Vagina (tissue), 2 donors: ENCODE measurements at regions not wholly inside any gene's neighbourhood (a gene's known extent, or its start where the extent isn't known, plus 50 kb on each side); places are given as distances from the start of the nearest gene placed in this dataset.

Experiments used
- DNase-seq, 2 donors: peaks; one replicate each; pipeline ENCODE4 v3.0.0-alpha.2; 2017; ENCODE audit errors: extremely low spot score in 2 of 2
- H3K27ac ChIP-seq: fragments of 200-600 bp; sonication (generic); one replicate; pipeline ENCODE4 v1.5.1; 2019
- H3K27me3 ChIP-seq: fragments of 200-600 bp; sonication (generic); one replicate; pipeline ENCODE4 v1.5.1; 2019
- H3K36me3 ChIP-seq, 2 donors: fragments of 200-600 bp; sonication (generic); one replicate each; pipeline ENCODE4 v1.5.1; 2017 to 2019
- H3K4me1 ChIP-seq: fragments of 200-600 bp; sonication (generic); one replicate; pipeline ENCODE4 v1.5.1; 2019
- H3K4me3 ChIP-seq, 2 donors: fragments of 200-600 bp; sonication (generic); 1 replicate in 1 of 2; 2 replicates in 1 of 2; pipeline ENCODE4 v1.5.1; 2016 to 2019
- H3K9me3 ChIP-seq: fragments of 200-600 bp; sonication (generic); one replicate; pipeline ENCODE4 v1.5.1; 2019
- CTCF ChIP-seq, 3 experiments: fragments of 450-650 bp in 2 of 3; fragments of 200-600 bp in 1 of 3; sonication (generic) in 1 of 3; IDR thresholded peaks; one replicate each; pipeline ENCODE4 v1.5.1; 2017 to 2019; ENCODE audit warnings: antibody characterized with exemption in 3 of 3, mild to moderate bottlenecking in 2 of 3, moderate library complexity in 2 of 3
- POLR2A ChIP-seq, 2 donors: fragments of 450-650 bp; IDR thresholded peaks; one replicate each; pipeline ENCODE4 v1.6.1; 2017; ENCODE audit warnings: antibody characterized with exemption in 2 of 2, mild to moderate bottlenecking in 2 of 2, moderate library complexity in 2 of 2
- POLR2AphosphoS5 ChIP-seq, 2 donors: sonication (generic); formaldehyde crosslinking; IDR thresholded peaks; one replicate each; pipeline ENCODE4 v1.9.0; 2017; ENCODE audit warnings: antibody characterized with exemption in 2 of 2, mild to moderate bottlenecking in 2 of 2, low read depth in 1 of 2; ENCODE audit not compliant: insufficient read depth in 1 of 2
- intact Hi-C: fragments of 100-400 bp; cut with DNase I; formaldehyde crosslinking; loops from one replicate; pipeline ENCODE4 v1.15.1; 2023

GRCh38 chr2:37556256-37556655 is 115.2 kb downstream of the CDC42EP3 start:
- TF ChIP-seq POLR2A (IDR thresholded peaks at IDR 0.05) (no peak), POLR2AphosphoS5 (IDR thresholded peaks at IDR 0.05; ENCODE audit: insufficient read depth in 1 of 2, low read depth in 1 of 2) (no peak), CTCF (IDR thresholded peaks at IDR 0.05) (no peak)
- Histone ChIP-seq H3K9me3 (no peaks in the 10 kb centered on the region), H3K4me3 (no peak overlapping the region), H3K36me3 (no peaks in the 10 kb centered on the region), H3K27me3 (no peaks in the 10 kb centered on the region), H3K4me1 (no peaks in the 10 kb centered on the region), H3K27ac (no peak overlapping the region)
- DNase-seq, result no peak
- intact Hi-C loops, result no loop called here

- no peak for TF ChIP-seq POLR2AphosphoS5 (IDR thresholded peaks at IDR 0.05; ENCODE audit: insufficient read depth in 1 of 2, low read depth in 1 of 2)
- no peak for TF ChIP-seq CTCF (IDR thresholded peaks at IDR 0.05)
- no peak for TF ChIP-seq POLR2A (IDR thresholded peaks at IDR 0.05)
- DNase-seq, result no peak
- no peak overlapping the region for H3K27ac ChIP-seq
- no peaks in the 10 kb centered on the region for H3K9me3 ChIP-seq
- H3K4me3 ChIP-seq, result no peak overlapping the region
- intact Hi-C loops, result no loop called here
- H3K4me1 ChIP-seq, result no peaks in the 10 kb centered on the region
- H3K27me3 ChIP-seq, result no peaks in the 10 kb centered on the region
- no peaks in the 10 kb centered on the region for H3K36me3 ChIP-seq
Measured at GRCh38 chr2:37558623-37559022, 112.8 kb downstream of the CDC42EP3 start.

GRCh38 chr2:37560241-37560848 is 111.1 kb downstream of the CDC42EP3 start:
- no peaks in the 10 kb centered on the region for H3K4me1 ChIP-seq
- DNase-seq, result no peak
- TF ChIP-seq CTCF (IDR thresholded peaks at IDR 0.05) (no peak), POLR2A (IDR thresholded peaks at IDR 0.05) (no peak), POLR2AphosphoS5 (IDR thresholded peaks at IDR 0.05; ENCODE audit: insufficient read depth in 1 of 2, low read depth in 1 of 2) (no peak)
- H3K36me3 ChIP-seq, result no peaks in the 10 kb centered on the region
- no peak overlapping the region for H3K4me3 ChIP-seq
- no peak overlapping the region for H3K27ac ChIP-seq
- H3K27me3 ChIP-seq, result no peaks in the 10 kb centered on the region
- no peaks in the 10 kb centered on the region for H3K9me3 ChIP-seq
- intact Hi-C loops, result no loop called here

GRCh38 chr2:37560863-37561614 is 110.4 kb downstream of the CDC42EP3 start:
- TF ChIP-seq POLR2AphosphoS5 (IDR thresholded peaks at IDR 0.05; ENCODE audit: insufficient read depth in 1 of 2, low read depth in 1 of 2), result no peak
- TF ChIP-seq CTCF (IDR thresholded peaks at IDR 0.05), result no peak
- no peak for TF ChIP-seq POLR2A (IDR thresholded peaks at IDR 0.05)
- Histone ChIP-seq H3K9me3 (no peaks in the 10 kb centered on the region), H3K36me3 (no peaks in the 10 kb centered on the region), H3K4me1 (no peaks in the 10 kb centered on the region), H3K27ac (no peak overlapping the region), H3K27me3 (no peaks in the 10 kb centered on the region), H3K4me3 (no peak overlapping the region)
- DNase-seq, result no peak
- intact Hi-C loops, result no loop called here
